Activated CD4-positive, alpha-beta memory T cell treated with anti-CD3 and anti-CD28 coated beads for 36 hours (primary cell): ENCODE measurements at regions not wholly inside any gene's neighbourhood (a gene's known extent, or its start where the extent isn't known, plus 50 kb on each side); places are given as distances from the start of the nearest gene placed in this dataset.

Experiments used
- CTCF ChIA-PET: fragments of 350-600 bp; sonication (Branson Sonifier 250); formaldehyde crosslinking; loops from one replicate; lab custom pipeline; 2021; ENCODE audit warnings: antibody characterized with exemption, inconsistent platforms; lab: Charles Lee
- POLR2A ChIA-PET: fragments of 350-600 bp; sonication (Branson Sonifier 250); formaldehyde crosslinking; loops from one replicate; lab custom pipeline; 2021; ENCODE audit warnings: antibody characterized with exemption; lab: Charles Lee
- DNase-seq: peaks from one replicate; pipeline ENCODE4 v3.0.0-alpha.2; 2020
- H3K27ac Mint-ChIP-seq: one replicate; pipeline ENCODE4 v1.8.0; 2021; ENCODE audit warnings: mixed read lengths
- H3K27me3 Mint-ChIP-seq: one replicate; pipeline ENCODE4 v1.8.0; 2021; ENCODE audit warnings: mixed read lengths
- H3K36me3 Mint-ChIP-seq: one replicate; pipeline ENCODE4 v1.8.0; 2021; ENCODE audit warnings: mixed read lengths
- H3K4me1 Mint-ChIP-seq: one replicate; pipeline ENCODE4 v1.8.0; 2021; ENCODE audit warnings: low read depth, mixed read lengths
- H3K4me3 Mint-ChIP-seq: one replicate; pipeline ENCODE4 v1.8.0; 2021; ENCODE audit warnings: mild to moderate bottlenecking, mixed read lengths
- H3K9me3 Mint-ChIP-seq: one replicate; pipeline ENCODE4 v1.8.0; 2021; ENCODE audit warnings: mixed read lengths
- intact Hi-C: fragments of 100-400 bp; cut with micrococcal nuclease; formaldehyde crosslinking; loops from one replicate; pipeline ENCODE4 v1.15.1; 2023

DNA sequence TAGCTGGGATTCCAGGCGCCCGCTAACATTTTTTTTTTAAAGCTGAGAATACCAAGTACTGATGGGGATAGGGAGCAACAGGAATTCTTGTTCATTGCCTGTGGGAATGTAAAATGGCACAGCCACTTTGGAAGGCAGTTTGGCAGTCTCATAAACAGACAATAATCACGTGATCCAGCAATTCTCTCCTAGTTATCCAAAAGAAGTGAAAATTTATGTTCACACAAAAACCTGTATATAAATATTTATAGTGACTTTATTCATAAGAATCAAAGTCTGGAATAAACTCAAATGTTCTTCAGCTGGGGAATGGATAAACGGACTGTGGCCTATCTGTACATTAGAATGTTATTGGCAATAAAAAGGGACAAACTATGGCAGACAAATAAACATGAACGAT is 72.5 kb upstream of the NEO1 start:
- no peaks in the 10 kb centered on the region for H3K9me3 Mint-ChIP-seq
- CTCF ChIA-PET: no interaction called here
- peaks cover 25% of the 10 kb centered on the region for H3K27me3 Mint-ChIP-seq
- intact Hi-C loops: no loop called here
- DNase-seq: no peak
- no peak overlapping the region for H3K27ac Mint-ChIP-seq
- POLR2A ChIA-PET: no interaction called here
- H3K36me3 Mint-ChIP-seq: no peaks in the 10 kb centered on the region
- no peak overlapping the region for H3K4me3 Mint-ChIP-seq
- H3K4me1 Mint-ChIP-seq: no peaks in the 10 kb centered on the region

DNA sequence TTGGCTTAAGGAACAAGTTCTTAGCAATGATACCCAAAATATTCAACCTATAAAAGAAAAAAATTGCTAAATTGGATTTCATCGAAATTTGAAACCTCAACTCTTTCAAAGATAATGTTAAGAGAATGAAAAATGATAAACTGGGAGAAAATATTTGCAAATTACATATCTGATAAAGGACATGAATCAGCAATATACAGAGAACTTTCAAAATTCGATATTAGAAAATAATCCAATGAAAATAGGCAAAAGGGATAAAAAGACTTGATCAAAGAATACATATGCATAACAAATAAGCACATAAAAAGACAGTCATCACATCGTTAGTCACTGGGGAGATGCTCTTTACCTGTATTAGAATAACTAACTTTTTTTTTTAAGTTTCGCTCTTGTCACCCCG is 73.0 kb upstream of the NEO1 start:
- Mint-ChIP-seq H3K9me3 (no peaks in the 10 kb centered on the region), H3K27me3 (peaks cover 22% of the 10 kb centered on the region), H3K4me3 (no peak overlapping the region), H3K27ac (no peak overlapping the region), H3K4me1 (no peaks in the 10 kb centered on the region), H3K36me3 (no peaks in the 10 kb centered on the region)
- intact Hi-C loops: no loop called here
- ChIA-PET POLR2A (no interaction called here), CTCF (no interaction called here)
- no peak for DNase-seq

DNA sequence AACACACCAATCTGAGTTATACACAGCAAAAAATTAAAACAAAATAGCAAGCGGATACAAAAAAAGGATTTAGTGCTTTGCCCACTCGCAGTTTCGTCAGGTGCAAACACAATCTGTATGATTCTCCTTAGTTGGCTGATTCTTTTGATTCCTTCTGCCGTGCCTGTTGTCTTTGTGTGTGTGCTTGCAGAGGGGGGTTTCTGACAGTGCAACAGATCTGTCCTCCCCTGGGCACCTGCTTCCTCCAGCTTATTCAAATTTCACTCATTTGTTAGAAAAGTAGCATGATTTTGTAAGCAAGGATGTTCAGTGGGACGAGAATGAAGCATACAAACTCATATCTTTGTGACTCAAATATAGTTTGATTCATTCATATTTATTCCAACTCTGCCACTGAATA is 74.0 kb upstream of the NEO1 start:
- Mint-ChIP-seq H3K4me1 (no peaks in the 10 kb centered on the region), H3K9me3 (no peaks in the 10 kb centered on the region), H3K4me3 (no peak overlapping the region), H3K27me3 (peaks cover 19% of the 10 kb centered on the region), H3K36me3 (no peaks in the 10 kb centered on the region), H3K27ac (no peak overlapping the region)
- POLR2A ChIA-PET: no interaction called here
- intact Hi-C loops: no loop called here
- CTCF ChIA-PET: no interaction called here
- no peak for DNase-seq

DNA sequence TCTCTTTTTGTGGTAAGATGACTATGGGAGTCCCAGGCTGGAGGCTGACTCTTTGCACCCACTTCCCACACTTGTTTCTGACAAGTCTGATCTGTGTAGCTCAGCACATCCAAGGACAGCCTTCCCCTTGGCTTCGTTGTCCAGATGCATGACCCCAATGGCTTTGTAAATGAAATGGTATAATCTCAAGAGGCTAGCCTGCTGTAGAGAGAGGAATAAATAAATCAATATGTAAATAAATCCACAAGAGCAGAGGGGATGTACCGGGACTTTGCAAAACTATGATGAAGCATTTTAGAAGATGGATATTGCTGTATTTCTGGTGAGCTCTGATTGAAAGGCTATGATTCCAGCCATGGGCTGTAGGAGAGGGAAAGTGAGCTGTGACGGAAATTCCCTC is 79.9 kb upstream of the NEO1 start:
- no peak overlapping the region for H3K27ac Mint-ChIP-seq

DNA sequence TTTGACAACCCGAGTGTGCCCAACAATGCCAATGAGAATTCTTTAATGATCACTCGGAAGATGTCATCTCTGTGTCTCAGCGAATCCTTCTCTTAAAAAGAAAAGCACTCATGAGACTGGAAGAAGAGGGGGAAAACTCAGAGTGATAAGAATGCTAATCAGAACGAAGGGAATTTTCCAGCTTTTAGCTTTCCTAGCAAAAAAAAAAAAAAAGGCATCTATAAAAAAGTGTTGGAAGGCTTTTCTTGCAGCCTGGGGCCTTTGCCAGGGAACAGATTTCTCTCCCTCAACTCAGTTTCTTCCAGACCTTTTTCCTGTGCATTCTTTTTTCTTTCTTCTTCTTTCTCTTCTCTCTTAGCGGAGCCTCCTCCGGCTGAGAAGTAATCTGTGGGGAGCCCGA is 80.5 kb upstream of the NEO1 start:
- no peak overlapping the region for H3K4me3 Mint-ChIP-seq
- peaks cover 13% of the 10 kb centered on the region for H3K27me3 Mint-ChIP-seq
- intact Hi-C loops: no loop called here
- POLR2A ChIA-PET: no interaction called here
- no peaks in the 10 kb centered on the region for H3K9me3 Mint-ChIP-seq
- no peak for DNase-seq
- CTCF ChIA-PET: no interaction called here
- H3K4me1 Mint-ChIP-seq: no peaks in the 10 kb centered on the region
- no peak overlapping the region for H3K27ac Mint-ChIP-seq
- no peaks in the 10 kb centered on the region for H3K36me3 Mint-ChIP-seq

More for the DNA sequence above, 79.9 kb upstream of the NEO1 start:
- ChIA-PET CTCF (no interaction called here), POLR2A (no interaction called here)
- Mint-ChIP-seq H3K27me3 (peaks cover 16% of the 10 kb centered on the region), H3K9me3 (no peaks in the 10 kb centered on the region), H3K4me3 (no peak overlapping the region), H3K36me3 (no peaks in the 10 kb centered on the region), H3K4me1 (no peaks in the 10 kb centered on the region)
- DNase-seq: no peak
- intact Hi-C loops: no loop called here

DNA sequence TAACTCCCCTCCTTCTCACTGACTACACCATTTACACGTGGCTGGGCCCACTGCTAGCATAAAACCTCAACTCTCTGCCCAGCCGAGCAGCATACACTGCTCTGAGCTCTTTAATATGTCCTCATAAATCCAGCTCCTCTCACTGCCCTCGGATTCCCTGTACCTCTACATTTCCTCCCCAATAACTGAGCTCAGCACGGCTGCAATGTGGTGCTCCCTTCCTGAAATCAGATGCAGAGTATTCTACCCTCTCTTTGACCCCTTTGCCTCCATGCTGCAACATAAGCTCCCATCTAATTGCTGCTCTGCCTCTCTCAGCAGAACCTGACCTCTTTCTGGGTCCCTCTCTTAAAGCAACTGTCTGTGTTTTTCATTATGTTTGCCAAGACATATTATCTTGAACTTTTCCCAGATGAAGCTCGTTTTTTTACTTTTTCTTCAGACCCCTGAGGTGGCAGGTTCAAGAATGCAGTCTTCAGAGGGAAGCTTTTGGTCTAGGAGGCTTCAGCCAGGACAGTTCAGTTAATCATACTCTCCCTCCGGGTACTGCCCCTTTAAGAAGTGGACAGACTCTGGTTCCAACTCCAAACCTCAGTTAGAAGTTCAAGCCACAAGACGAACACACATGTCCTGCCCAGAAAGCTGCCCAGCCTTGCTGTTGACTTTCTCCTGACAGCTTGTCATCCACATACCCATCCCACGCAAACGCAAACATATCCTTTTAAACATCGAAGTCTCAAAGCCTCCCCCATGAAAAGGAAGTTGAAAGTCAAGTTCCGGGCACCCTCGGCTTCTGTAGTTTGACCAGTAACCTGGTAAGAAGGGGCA is 81.1 kb upstream of the NEO1 start:
- H3K27ac Mint-ChIP-seq: no peak overlapping the region
- ChIA-PET POLR2A (no interaction called here), CTCF (interaction anchor here (0.6 to 0.9 kb wide), 2 partner anchors 111 to 658 kb away, joined by 3 read pairs; no protein-coding TSS in a partner anchor)
- H3K36me3 Mint-ChIP-seq: no peaks in the 10 kb centered on the region
- no peak for DNase-seq
- H3K4me3 Mint-ChIP-seq: no peak overlapping the region
- no peaks in the 10 kb centered on the region for H3K4me1 Mint-ChIP-seq
- intact Hi-C loops: no loop called here
- H3K9me3 Mint-ChIP-seq: no peaks in the 10 kb centered on the region
- peaks cover 13% of the 10 kb centered on the region for H3K27me3 Mint-ChIP-seq

DNA sequence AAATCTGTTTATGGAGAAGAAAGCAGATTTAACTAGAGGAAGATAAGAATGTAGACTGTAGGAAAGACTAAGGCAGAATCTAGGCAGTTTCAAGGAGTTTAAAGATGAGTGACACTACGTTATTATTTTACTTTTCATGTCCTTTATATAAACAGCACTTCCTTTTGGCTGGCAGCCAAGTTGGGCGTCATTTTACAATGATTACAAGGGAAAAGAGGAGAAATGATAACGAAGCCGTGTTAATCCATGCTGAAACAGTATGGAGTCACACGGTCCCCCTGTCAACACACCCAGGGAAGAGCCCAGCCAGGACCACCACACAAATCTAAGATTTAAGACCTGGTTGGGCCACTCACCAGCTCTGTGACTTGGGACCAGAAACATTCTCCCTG is 83.7 kb upstream of the NEO1 start:
- Mint-ChIP-seq H3K27me3 (peaks cover 16% of the 10 kb centered on the region), H3K36me3 (no peaks in the 10 kb centered on the region), H3K27ac (no peak overlapping the region), H3K4me3 (no peak overlapping the region), H3K4me1 (no peaks in the 10 kb centered on the region), H3K9me3 (no peaks in the 10 kb centered on the region)
- no peak for DNase-seq
- ChIA-PET POLR2A (no interaction called here), CTCF (no interaction called here)
- intact Hi-C loops: no loop called here

DNA sequence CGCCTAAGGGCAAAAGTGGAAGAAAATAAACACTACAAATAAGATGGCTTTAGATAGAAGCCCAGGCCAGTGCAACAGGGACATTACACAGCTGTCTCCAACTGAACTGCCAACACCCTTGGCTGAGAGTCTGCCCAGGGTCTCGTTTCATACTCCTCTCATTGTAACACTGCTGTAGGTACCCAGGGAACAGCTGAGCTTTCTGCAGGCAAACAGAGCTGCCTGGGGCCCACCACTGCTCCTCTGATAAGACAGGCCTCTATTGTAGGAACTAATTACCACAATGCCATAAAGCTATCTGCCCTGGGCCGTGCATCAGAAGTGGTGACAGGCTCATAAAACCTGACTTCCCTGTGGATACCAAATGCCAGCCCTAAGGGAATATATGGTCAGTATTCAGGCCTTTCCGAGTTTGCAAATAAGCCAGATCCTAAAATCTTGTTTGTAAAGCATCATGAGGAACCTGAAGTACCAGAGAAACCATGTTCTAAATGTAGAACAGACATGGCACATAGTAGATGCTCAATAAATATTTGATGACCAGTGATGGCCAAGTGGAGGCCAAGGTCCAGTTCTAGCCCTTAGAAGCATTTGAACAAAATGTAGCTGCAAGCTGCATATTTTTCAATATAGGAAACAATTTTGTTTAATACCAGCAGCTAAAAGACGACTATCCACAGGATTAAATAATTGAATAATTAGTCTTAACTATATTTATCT is 84.3 kb upstream of the NEO1 start:
- CTCF ChIA-PET: interaction anchor here (0.9 kb wide), 1 partner anchor 246 kb away, joined by 4 read pairs; no protein-coding TSS in a partner anchor
- POLR2A ChIA-PET: no interaction called here

DNA sequence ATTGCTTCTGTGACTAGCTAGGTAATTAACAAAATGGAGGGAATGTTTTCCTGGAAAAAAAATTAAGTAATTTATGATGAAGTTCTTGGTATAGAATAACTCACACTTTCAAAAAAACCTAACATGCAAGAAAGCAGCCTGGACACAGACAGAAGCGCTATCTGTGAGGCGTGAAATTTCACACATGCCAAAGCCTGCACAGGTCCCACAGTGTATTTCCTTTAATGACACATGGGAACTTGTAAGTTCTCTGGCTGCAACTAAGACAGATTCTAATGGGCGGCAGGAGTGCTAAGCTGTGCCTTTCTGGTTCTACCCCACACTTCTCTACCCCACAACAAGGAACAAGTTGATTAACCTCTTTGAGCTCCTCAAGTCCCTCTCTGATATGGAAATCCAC is 84.9 kb upstream of the NEO1 start:
- no peaks in the 10 kb centered on the region for H3K4me1 Mint-ChIP-seq
- no peak for DNase-seq
- peaks cover 18% of the 10 kb centered on the region for H3K27me3 Mint-ChIP-seq
- no peak overlapping the region for H3K27ac Mint-ChIP-seq
- H3K9me3 Mint-ChIP-seq: peaks cover 5% of the 10 kb centered on the region
- ChIA-PET POLR2A (no interaction called here), CTCF (interaction anchor here (0.9 kb wide), 1 partner anchor 246 kb away, joined by 4 read pairs; no protein-coding TSS in a partner anchor)
- no peak overlapping the region for H3K4me3 Mint-ChIP-seq
- H3K36me3 Mint-ChIP-seq: no peaks in the 10 kb centered on the region
- intact Hi-C loops: no loop called here

More for the DNA sequence above, 84.3 kb upstream of the NEO1 start:
- Mint-ChIP-seq H3K27me3 (peaks cover 16% of the 10 kb centered on the region), H3K36me3 (no peaks in the 10 kb centered on the region), H3K4me1 (no peaks in the 10 kb centered on the region), H3K27ac (no peak overlapping the region), H3K9me3 (no peaks in the 10 kb centered on the region), H3K4me3 (no peak overlapping the region)
- DNase-seq: no peak
- intact Hi-C loops: no loop called here

DNA sequence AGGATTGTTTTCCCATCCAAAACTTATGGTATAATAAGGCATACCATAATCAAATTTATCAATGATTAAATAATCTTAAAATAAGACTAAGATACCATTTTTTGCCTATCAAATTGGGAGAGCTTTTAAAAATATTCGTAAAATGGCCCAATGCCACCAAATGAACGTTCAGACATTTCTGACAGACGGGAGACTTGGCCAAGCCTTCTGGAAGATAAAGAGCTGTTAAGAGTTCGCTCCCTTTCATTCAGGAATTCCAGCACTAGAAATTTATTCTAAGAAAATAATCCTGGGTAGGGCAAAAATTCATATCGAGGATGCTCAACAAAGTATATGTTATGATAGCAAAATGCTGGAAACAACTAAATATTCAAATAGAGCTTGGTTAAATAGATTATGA is 85.6 kb upstream of the NEO1 start:
- intact Hi-C loops: no loop called here
- CTCF ChIA-PET: no interaction called here
- Mint-ChIP-seq H3K9me3 (peaks cover 7% of the 10 kb centered on the region), H3K27ac (no peak overlapping the region), H3K4me1 (no peaks in the 10 kb centered on the region), H3K27me3 (peaks cover 21% of the 10 kb centered on the region), H3K36me3 (no peaks in the 10 kb centered on the region), H3K4me3 (no peak overlapping the region)
- DNase-seq: no peak
- POLR2A ChIA-PET: no interaction called here

DNA sequence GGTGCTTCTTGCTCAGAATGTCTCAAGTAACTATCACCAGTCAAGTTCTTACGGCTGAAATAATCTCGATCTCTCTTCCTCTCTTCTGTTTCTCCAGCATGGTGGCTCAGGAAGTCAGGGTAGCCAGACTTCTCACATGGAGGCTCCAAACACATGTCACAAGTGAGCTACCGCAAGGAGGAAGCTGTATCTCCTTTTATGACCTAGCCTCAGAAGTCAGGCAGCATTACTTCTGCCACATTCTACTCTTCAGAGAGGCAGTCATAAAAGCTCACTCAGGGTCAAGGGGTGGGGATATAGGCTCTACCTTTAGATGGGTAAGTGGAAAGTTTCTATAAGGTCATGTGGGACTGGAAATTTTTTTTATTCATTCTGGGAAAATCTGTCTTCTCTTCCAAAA is 86.6 kb upstream of the NEO1 start:
- H3K36me3 Mint-ChIP-seq: no peaks in the 10 kb centered on the region
- H3K4me1 Mint-ChIP-seq: no peaks in the 10 kb centered on the region
- intact Hi-C loops: no loop called here
- H3K9me3 Mint-ChIP-seq: peaks cover 7% of the 10 kb centered on the region
- no peak overlapping the region for H3K4me3 Mint-ChIP-seq
- no peak overlapping the region for H3K27ac Mint-ChIP-seq
- peaks cover 15% of the 10 kb centered on the region for H3K27me3 Mint-ChIP-seq
- no peak for DNase-seq
- ChIA-PET POLR2A (no interaction called here), CTCF (interaction anchor here (0.6 kb wide), 1 partner anchor 73 kb away, joined by 3 read pairs; no protein-coding TSS in a partner anchor)

DNA sequence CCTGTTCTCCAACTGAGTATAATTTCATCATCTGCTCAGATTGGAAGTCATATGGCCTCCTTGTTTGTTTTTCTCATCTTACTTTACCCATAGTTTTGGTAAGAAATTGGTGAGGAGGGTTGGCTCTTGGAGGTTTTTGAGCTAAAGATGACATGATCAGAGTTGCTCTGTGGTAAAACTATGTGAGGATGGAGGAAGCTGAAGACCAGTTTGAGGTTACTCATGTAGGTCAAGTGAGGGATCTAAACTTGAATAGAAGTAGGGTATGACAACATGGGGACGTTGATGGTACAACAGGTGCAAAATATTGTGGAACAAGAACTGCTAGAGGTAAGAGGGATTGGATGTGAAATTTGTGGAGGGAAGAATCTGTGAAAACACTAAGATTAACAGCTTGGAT is 87.7 kb upstream of the NEO1 start:
- intact Hi-C loops: no loop called here
- H3K4me3 Mint-ChIP-seq: no peak overlapping the region
- H3K4me1 Mint-ChIP-seq: no peaks in the 10 kb centered on the region
- H3K9me3 Mint-ChIP-seq: peaks cover 7% of the 10 kb centered on the region
- peaks cover 15% of the 10 kb centered on the region for H3K27me3 Mint-ChIP-seq
- no peak overlapping the region for H3K27ac Mint-ChIP-seq
- no peak for DNase-seq
- ChIA-PET POLR2A (no interaction called here), CTCF (interaction anchor here (1.2 to 1.8 kb wide), 2 partner anchors 10 to 242 kb away, joined by 3 read pairs; no protein-coding TSS in a partner anchor)
- no peaks in the 10 kb centered on the region for H3K36me3 Mint-ChIP-seq
